ENCODE measurements at regions not wholly inside any gene's neighbourhood (a gene's known extent, or its start where the extent isn't known, plus 50 kb on each side); places are given as distances from the start of the nearest gene placed in this dataset.
"Not testable (repeated sequence)": the region's sequence is repeated elsewhere in the genome, so short reads cannot be mapped to it uniquely, and the experiment has no call there.

- no peak for DNase-seq (ENCODE audit: extremely low read depth, low read depth)
- TF ChIP-seq, protein P1, sequence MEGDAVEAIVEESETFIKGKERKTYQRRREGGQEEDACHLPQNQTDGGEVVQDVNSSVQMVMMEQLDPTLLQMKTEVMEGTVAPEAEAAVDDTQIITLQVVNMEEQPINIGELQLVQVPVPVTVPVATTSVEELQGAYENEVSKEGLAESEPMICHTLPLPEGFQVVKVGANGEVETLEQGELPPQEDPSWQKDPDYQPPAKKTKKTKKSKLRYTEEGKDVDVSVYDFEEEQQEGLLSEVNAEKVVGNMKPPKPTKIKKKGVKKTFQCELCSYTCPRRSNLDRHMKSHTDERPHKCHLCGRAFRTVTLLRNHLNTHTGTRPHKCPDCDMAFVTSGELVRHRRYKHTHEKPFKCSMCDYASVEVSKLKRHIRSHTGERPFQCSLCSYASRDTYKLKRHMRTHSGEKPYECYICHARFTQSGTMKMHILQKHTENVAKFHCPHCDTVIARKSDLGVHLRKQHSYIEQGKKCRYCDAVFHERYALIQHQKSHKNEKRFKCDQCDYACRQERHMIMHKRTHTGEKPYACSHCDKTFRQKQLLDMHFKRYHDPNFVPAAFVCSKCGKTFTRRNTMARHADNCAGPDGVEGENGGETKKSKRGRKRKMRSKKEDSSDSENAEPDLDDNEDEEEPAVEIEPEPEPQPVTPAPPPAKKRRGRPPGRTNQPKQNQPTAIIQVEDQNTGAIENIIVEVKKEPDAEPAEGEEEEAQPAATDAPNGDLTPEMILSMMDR (IDR thresholded peaks at IDR 0.05; ENCODE audit: low read depth, low read length), result no peak
Observed at GRCh38 chr14:22296722-22297121, 292.3 kb downstream of the DAD1 start.

DNA sequence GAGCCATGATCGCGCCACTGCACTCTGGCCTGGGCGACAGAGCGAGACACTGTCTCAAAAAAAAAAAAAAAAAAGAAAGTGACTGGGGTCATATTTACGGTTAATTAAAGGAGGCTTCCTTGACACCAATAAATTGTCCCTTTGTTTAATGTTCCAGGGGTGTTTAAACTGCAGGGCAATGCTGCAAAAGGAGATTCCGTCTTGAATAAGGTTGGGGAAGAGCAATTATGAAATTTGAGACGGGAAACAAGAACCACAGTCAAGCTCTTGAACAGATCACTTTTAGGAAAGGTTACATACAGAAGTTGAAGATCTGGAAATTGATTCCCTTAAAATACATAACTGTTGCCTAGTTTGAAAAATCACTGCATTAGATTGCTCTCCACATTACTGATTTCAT lies 292.9 kb downstream of the DAD1 start:
- DNase-seq (ENCODE audit: extremely low read depth, low read depth), result no peak
- TF ChIP-seq, protein P1 (IDR thresholded peaks at IDR 0.05; ENCODE audit: low read depth, low read length), result no peak

- no peak for DNase-seq (ENCODE audit: extremely low read depth, low read depth)
- TF ChIP-seq, protein P1 (IDR thresholded peaks at IDR 0.05; ENCODE audit: low read depth, low read length), result no peak
Observed at GRCh38 chr14:22291406-22291805, 297.6 kb downstream of the DAD1 start.

GRCh38 chr14:22289570-22289969 lies 299.5 kb downstream of the DAD1 start:
- TF ChIP-seq, protein P1 (IDR thresholded peaks at IDR 0.05; ENCODE audit: low read depth, low read length), result no peak
- DNase-seq (ENCODE audit: extremely low read depth, low read depth), result no peak

GRCh38 chr14:22285991-22286390 lies 303.0 kb downstream of the DAD1 start:
- DNase-seq (ENCODE audit: extremely low read depth, low read depth), result no peak
- TF ChIP-seq, protein P1 (IDR thresholded peaks at IDR 0.05; ENCODE audit: low read depth, low read length), result no peak

DNA sequence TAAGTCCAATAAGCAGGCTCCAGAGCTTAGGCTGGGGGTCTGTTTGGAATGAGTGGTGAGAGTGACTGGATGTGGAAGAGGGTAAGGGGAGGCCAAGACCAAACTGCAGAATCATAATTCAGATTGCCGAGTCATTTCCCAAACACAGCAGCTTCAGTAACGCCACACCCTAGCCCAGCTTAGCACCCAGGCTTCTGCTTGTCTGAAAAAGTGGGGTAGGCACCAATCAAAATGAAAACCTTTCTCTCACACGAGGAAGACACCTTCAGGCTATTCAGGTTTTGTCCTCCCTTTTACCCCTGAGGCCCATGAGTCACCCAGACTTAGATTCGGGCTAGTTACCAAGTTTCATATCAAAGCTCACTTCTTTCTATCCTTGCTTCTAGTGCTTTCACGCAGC lies 306.1 kb downstream of the DAD1 start:
- TF ChIP-seq, protein P1 (IDR thresholded peaks at IDR 0.05; ENCODE audit: low read depth, low read length), result no peak

DNA sequence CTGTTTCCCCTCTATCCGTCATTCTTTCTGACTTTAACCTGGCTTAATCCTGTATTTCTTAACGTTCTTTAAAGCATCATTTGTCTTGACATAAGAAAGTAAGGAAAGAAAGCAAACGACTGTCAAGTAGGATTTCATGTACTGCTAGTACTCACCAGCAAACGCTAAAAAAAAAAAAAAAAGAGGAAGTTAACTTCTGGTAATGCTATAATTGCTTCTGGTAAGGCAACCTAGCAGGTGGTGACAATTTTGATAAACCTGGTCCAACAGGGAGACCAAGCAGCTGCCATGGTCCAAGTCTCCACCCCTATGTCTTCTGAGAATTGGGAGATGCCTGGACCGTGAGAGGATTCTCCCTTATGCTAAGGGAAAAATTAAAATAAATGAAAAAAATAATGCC lies 306.6 kb downstream of the DAD1 start:
- TF ChIP-seq, protein P1 (IDR thresholded peaks at IDR 0.05; ENCODE audit: low read depth, low read length), result no peak
- no peak for DNase-seq (ENCODE audit: extremely low read depth, low read depth)

More for the DNA sequence above, 306.1 kb downstream of the DAD1 start:
- DNase-seq (ENCODE audit: extremely low read depth, low read depth), result no peak

GRCh38 chr14:22281447-22281874 lies 307.6 kb downstream of the DAD1 start:
- DNase-seq (ENCODE audit: extremely low read depth, low read depth), result not testable (repeated sequence)

All from AG09319 (cell line).